HCT116 (cell line): ENCODE measurements at regions not wholly inside any gene's neighbourhood (a gene's known extent, or its start where the extent isn't known, plus 50 kb on each side); places are given as distances from the start of the nearest gene placed in this dataset.

Source experiments
- ATAC-seq: fragments of 200-7000 bp; cut with Tn5 transposase; 2 replicates; pipeline ENCODE4 v1.9.1; 2020; ENCODE audit warnings: mild to moderate bottlenecking, moderate library complexity
- BruUV-seq: library from RNA; stranded (reverse); fragments of 400-500 nt; replicated peaks from 2 replicates; lab custom pipeline; 2021; lab: Mats Ljungman, UMichigan
- CTCF ChIA-PET: fragments of 300-600 bp; sonication (Branson Sonifier 250); formaldehyde crosslinking; loops from one replicate; lab custom pipeline; 2021; ENCODE audit warnings: antibody characterized with exemption; lab: Charles Lee
- POLR2A ChIA-PET: fragments of 300-600, 350-600 bp; sonication (Branson Sonifier 250); formaldehyde crosslinking; loops from one replicate; lab custom pipeline; 2021; ENCODE audit warnings: antibody characterized with exemption; lab: Charles Lee
- RAD21 ChIA-PET, 2 experiments: fragments of 300-600 bp; sonication (Branson Sonifier 250); formaldehyde crosslinking; loops; one replicate each; lab custom pipeline; 2023; ENCODE audit warnings: low total read pairs in 2 of 2; ENCODE audit not compliant: uncharacterized antibody in 2 of 2, unreplicated experiment in 2 of 2, low non-redundant PET in 1 of 2; lab: Charles Lee
- DNase-seq: peaks from one replicate; pipeline ENCODE4 v3.0.0-alpha.2; 2010; ENCODE audit warnings: low read depth, low spot score
- H2AFZ ChIP-seq: fragments of 200-600 bp; shearing (Covaris generic), sonication (generic); 2 replicates; pipeline ENCODE4 v1.6.1; 2017; ENCODE audit warnings: low read depth, mixed run types, mixed read lengths, antibody characterized with exemption, low read length; ENCODE audit not compliant: poor library complexity, severe bottlenecking
- H3K27ac ChIP-seq: 2 replicates; pipeline ENCODE4 v1.5.1; 2012; ENCODE audit warnings: low read depth, low read length
- H3K27me3 ChIP-seq: fragments of 200-600 bp; sonication (generic); 2 replicates; pipeline ENCODE4 v1.6.1; 2016; ENCODE audit warnings: mixed run types, low read length, mixed read lengths; ENCODE audit not compliant: insufficient read depth
- H3K36me3 ChIP-seq, 2 experiments: fragments of 200-500 bp in 1 of 2; fragments of 200-600 bp in 1 of 2; sonication (Bioruptor generic) in 1 of 2; sonication (generic) in 1 of 2; 2 replicates each; pipeline versions ENCODE4 v1.5.1 to v1.6.1; 2014 to 2016; ENCODE audit warnings: low read length in 2 of 2, inconsistent platforms in 1 of 2, mixed read lengths in 1 of 2, mixed run types in 1 of 2; ENCODE audit not compliant: insufficient read depth in 2 of 2, control insufficient read depth in 1 of 2
- H3K4me1 ChIP-seq, 2 experiments: fragments of 200-600 bp in 1 of 2; sonication (generic) in 1 of 2; 2 replicates each; pipeline versions ENCODE4 v1.5.1 to v1.6.1; 2012 to 2017; ENCODE audit warnings: low read length in 2 of 2, inconsistent platforms in 1 of 2, mild to moderate bottlenecking in 1 of 2, mixed read lengths in 1 of 2, mixed run types in 1 of 2, moderate library complexity in 1 of 2; ENCODE audit not compliant: insufficient read depth in 2 of 2, control insufficient read depth in 1 of 2
- H3K4me2 ChIP-seq: fragments of 200-600 bp; sonication (generic); 2 replicates; pipeline ENCODE4 v1.6.1; 2017; ENCODE audit warnings: mixed run types, low read length, mixed read lengths
- H3K4me3 ChIP-seq, 2 experiments: fragments of 200-600 bp in 1 of 2; sonication (generic) in 1 of 2; replicated peaks in 1 of 2; 2 replicates each; pipeline ENCODE4 v1.5.1; 2011 to 2016; ENCODE audit warnings: low read length in 2 of 2, control low read depth in 1 of 2, low read depth in 1 of 2, mild to moderate bottlenecking in 1 of 2, mixed read lengths in 1 of 2, mixed run types in 1 of 2
- H3K79me2 ChIP-seq: fragments of 200-600 bp; sonication (generic); 2 replicates; pipeline ENCODE4 v1.6.1; 2017; ENCODE audit warnings: mild to moderate bottlenecking, mixed run types, low read length, moderate library complexity, mixed read lengths; ENCODE audit not compliant: insufficient read depth
- H3K9ac ChIP-seq: fragments of 200-600 bp; sonication (generic); 2 replicates; pipeline ENCODE4 v1.6.1; 2016; ENCODE audit warnings: low read length, mixed read lengths
- H3K9me2 ChIP-seq: fragments of 200-600 bp; sonication (generic), shearing (Covaris generic); 2 replicates; pipeline ENCODE4 v1.6.1; 2017; ENCODE audit warnings: mixed run types, mild to moderate bottlenecking, moderate library complexity; ENCODE audit not compliant: insufficient read depth
- H3K9me3 ChIP-seq, 2 experiments: fragments of 200-500 bp in 1 of 2; fragments of 200-600 bp in 1 of 2; sonication (Bioruptor generic) in 1 of 2; sonication (generic) in 1 of 2; 2 replicates each; pipeline ENCODE4 v1.6.1; 2014 to 2017; ENCODE audit warnings: low read length in 2 of 2, mixed read lengths in 2 of 2, inconsistent platforms in 1 of 2, low read depth in 1 of 2, mild to moderate bottlenecking in 1 of 2, mixed run types in 1 of 2, moderate library complexity in 1 of 2; ENCODE audit not compliant: control insufficient read depth in 1 of 2, insufficient read depth in 1 of 2
- H4K20me1 ChIP-seq: fragments of 200-600 bp; sonication (generic), shearing (Covaris generic); 2 replicates; pipeline ENCODE4 v1.6.1; 2017; ENCODE audit warnings: mixed run types, mild to moderate bottlenecking, moderate library complexity; ENCODE audit not compliant: insufficient read depth
- ATF3 ChIP-seq: IDR thresholded peaks from 2 replicates; pipeline ENCODE4 v1.6.1; 2012
- CBX3 ChIP-seq: IDR thresholded peaks from 2 replicates; pipeline ENCODE4 v1.6.1; 2012; ENCODE audit warnings: low read depth
- CEBPB ChIP-seq: IDR thresholded peaks from 2 replicates; pipeline ENCODE4 v1.6.1; 2012; ENCODE audit warnings: low read depth
- EGR1 ChIP-seq: IDR thresholded peaks from 2 replicates; pipeline ENCODE4 v1.6.1; 2012; ENCODE audit warnings: low read depth
- ELF1 ChIP-seq: IDR thresholded peaks from 2 replicates; pipeline ENCODE4 v1.6.1; 2012; ENCODE audit warnings: low read depth, borderline replicate concordance
- EZH2phosphoT487 ChIP-seq: fragments of 200-600 bp; IDR thresholded peaks from 2 replicates; pipeline ENCODE4 v1.6.1; 2018; ENCODE audit warnings: antibody characterized with exemption, borderline replicate concordance
- FOSL1 ChIP-seq: IDR thresholded peaks from 2 replicates; pipeline ENCODE4 v1.6.1; 2012; ENCODE audit warnings: low read depth
- JUND ChIP-seq: IDR thresholded peaks from 2 replicates; pipeline ENCODE4 v1.6.1; 2012
- POLR2A ChIP-seq: IDR thresholded peaks from 2 replicates; pipeline ENCODE4 v1.7.0; 2011; ENCODE audit warnings: borderline replicate concordance; ENCODE audit not compliant: insufficient read depth, insufficient read length; ENCODE audit errors: extremely low read depth
- POLR2AphosphoS5 ChIP-seq: IDR thresholded peaks from 2 replicates; pipeline ENCODE4 v1.6.1; 2011; ENCODE audit warnings: mild to moderate bottlenecking, low read depth, low read length, moderate library complexity
- SIN3A ChIP-seq: IDR thresholded peaks from 2 replicates; pipeline ENCODE4 v1.6.1; 2012; ENCODE audit warnings: low read depth
- SP1 ChIP-seq: IDR thresholded peaks from 2 replicates; pipeline ENCODE4 v1.6.1; 2012; ENCODE audit warnings: low read depth
- SRF ChIP-seq: IDR thresholded peaks from 2 replicates; pipeline ENCODE4 v1.6.1; 2012; ENCODE audit warnings: low read depth
- TCF7L2 ChIP-seq: IDR thresholded peaks from 2 replicates; pipeline ENCODE4 v1.7.0; 2011; ENCODE audit warnings: borderline replicate concordance, inconsistent platforms; ENCODE audit not compliant: insufficient read depth, insufficient read length; ENCODE audit errors: extremely low read depth
- ZFX ChIP-seq: fragments of 450-650 bp; IDR thresholded peaks from 2 replicates; pipeline ENCODE4 v1.6.1; 2017
- ZNF274 ChIP-seq: fragments of 200-500 bp; sonication (Bioruptor generic); IDR thresholded peaks from 2 replicates; pipeline ENCODE4 v1.6.1; 2014; ENCODE audit warnings: mild to moderate bottlenecking, low read depth, low read length, inconsistent platforms
- intact Hi-C: fragments of 100-400 bp; cut with micrococcal nuclease; formaldehyde crosslinking; loops from 2 replicates; pipeline ENCODE4 v1.10.0; 2022
- TF ChIP-seq, protein P1 (sequence below): IDR thresholded peaks from 2 replicates; pipeline ENCODE4 v1.6.1; 2011; ENCODE audit warnings: mild to moderate bottlenecking, low read length, moderate library complexity; ENCODE audit not compliant: insufficient replicate concordance; ENCODE audit errors: extremely low read depth
- TF ChIP-seq, protein P2 (sequence below), 3 experiments: fragments of 200-600 bp in 1 of 3; sonication (generic) in 1 of 3; IDR thresholded peaks in 2 of 3; conservative IDR thresholded peaks in 1 of 3; 2 replicates each; pipeline ENCODE4 v1.5.1; 2012 to 2017; ENCODE audit warnings: low read depth in 2 of 3, low read length in 2 of 3, antibody characterized with exemption in 1 of 3, borderline replicate concordance in 1 of 3, control low read depth in 1 of 3, mild to moderate bottlenecking in 1 of 3, mixed read lengths in 1 of 3, mixed run types in 1 of 3, moderate library complexity in 1 of 3; ENCODE audit not compliant: insufficient read depth in 1 of 3
- TF ChIP-seq, protein P3 (sequence below): IDR thresholded peaks from 2 replicates; pipeline ENCODE4 v1.6.1; 2012

- H3K9ac ChIP-seq: no peak overlapping the region
- DNase-seq (no peak), ATAC-seq (no peak)
- H3K4me3 ChIP-seq: no peak overlapping the region
- ChIA-PET CTCF (no interaction called here), RAD21 (no interaction called here), POLR2A (no interaction called here)
- H3K79me2 ChIP-seq: no peaks in the 10 kb centered on the region
- no peaks in the 10 kb centered on the region for H4K20me1 ChIP-seq
- intact Hi-C loops: no loop called here
- H3K36me3 ChIP-seq: no peaks in the 10 kb centered on the region; a peak in 1 of 4 replicates
- no peaks in the 10 kb centered on the region for H3K27me3 ChIP-seq
- no peaks in the 10 kb centered on the region for H3K4me1 ChIP-seq
- no peak overlapping the region for H2AFZ ChIP-seq
- no peak for TF ChIP-seq ATF3
- TF ChIP-seq POLR2A: no peak
- no peak for TF ChIP-seq CEBPB
- no peak for TF ChIP-seq ZFX
- no peak for TF ChIP-seq EGR1
- no peak for TF ChIP-seq TCF7L2
- no peaks in the 10 kb centered on the region for H3K9me3 ChIP-seq
- no peaks in the 10 kb centered on the region for H3K9me2 ChIP-seq
- no peak overlapping the region for H3K4me2 ChIP-seq
- no TSS peak for BruUV-seq
- no peak overlapping the region for H3K27ac ChIP-seq
These were observed 290.1 kb upstream of the SATB1 start for GRCh38 chr3:18715208-18715607.

- Histone ChIP-seq H4K20me1 (no peaks in the 10 kb centered on the region), H2AFZ (no peak overlapping the region), H3K4me3 (no peak overlapping the region), H3K4me2 (no peak overlapping the region), H3K4me1 (no peaks in the 10 kb centered on the region), H3K27me3 (no peaks in the 10 kb centered on the region), H3K79me2 (no peaks in the 10 kb centered on the region), H3K9me3 (no peaks in the 10 kb centered on the region), H3K9ac (no peak overlapping the region), H3K36me3 (no peaks in the 10 kb centered on the region), H3K9me2 (no peaks in the 10 kb centered on the region), H3K27ac (no peak overlapping the region)
- no peak for DNase-seq
- ChIA-PET POLR2A (no interaction called here), RAD21 (no interaction called here), CTCF (no interaction called here)
- no peak for ATAC-seq
- no TSS peak for BruUV-seq
- intact Hi-C loops: no loop called here
- TF ChIP-seq SP1: no peak
- TF ChIP-seq, protein P1, sequence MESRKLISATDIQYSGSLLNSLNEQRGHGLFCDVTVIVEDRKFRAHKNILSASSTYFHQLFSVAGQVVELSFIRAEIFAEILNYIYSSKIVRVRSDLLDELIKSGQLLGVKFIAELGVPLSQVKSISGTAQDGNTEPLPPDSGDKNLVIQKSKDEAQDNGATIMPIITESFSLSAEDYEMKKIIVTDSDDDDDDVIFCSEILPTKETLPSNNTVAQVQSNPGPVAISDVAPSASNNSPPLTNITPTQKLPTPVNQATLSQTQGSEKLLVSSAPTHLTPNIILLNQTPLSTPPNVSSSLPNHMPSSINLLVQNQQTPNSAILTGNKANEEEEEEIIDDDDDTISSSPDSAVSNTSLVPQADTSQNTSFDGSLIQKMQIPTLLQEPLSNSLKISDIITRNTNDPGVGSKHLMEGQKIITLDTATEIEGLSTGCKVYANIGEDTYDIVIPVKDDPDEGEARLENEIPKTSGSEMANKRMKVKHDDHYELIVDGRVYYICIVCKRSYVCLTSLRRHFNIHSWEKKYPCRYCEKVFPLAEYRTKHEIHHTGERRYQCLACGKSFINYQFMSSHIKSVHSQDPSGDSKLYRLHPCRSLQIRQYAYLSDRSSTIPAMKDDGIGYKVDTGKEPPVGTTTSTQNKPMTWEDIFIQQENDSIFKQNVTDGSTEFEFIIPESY: no peak
- no peak for TF ChIP-seq SIN3A
- TF ChIP-seq CBX3: no peak
- no peak for TF ChIP-seq ELF1
- TF ChIP-seq EZH2phosphoT487: no peak
- TF ChIP-seq POLR2AphosphoS5: no peak
- TF ChIP-seq, protein P2, sequence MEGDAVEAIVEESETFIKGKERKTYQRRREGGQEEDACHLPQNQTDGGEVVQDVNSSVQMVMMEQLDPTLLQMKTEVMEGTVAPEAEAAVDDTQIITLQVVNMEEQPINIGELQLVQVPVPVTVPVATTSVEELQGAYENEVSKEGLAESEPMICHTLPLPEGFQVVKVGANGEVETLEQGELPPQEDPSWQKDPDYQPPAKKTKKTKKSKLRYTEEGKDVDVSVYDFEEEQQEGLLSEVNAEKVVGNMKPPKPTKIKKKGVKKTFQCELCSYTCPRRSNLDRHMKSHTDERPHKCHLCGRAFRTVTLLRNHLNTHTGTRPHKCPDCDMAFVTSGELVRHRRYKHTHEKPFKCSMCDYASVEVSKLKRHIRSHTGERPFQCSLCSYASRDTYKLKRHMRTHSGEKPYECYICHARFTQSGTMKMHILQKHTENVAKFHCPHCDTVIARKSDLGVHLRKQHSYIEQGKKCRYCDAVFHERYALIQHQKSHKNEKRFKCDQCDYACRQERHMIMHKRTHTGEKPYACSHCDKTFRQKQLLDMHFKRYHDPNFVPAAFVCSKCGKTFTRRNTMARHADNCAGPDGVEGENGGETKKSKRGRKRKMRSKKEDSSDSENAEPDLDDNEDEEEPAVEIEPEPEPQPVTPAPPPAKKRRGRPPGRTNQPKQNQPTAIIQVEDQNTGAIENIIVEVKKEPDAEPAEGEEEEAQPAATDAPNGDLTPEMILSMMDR (IDR thresholded peaks at IDR 0.05 in 2 of 3, conservative IDR thresholded peaks at IDR 0.05 in 1 of 3; ENCODE audit: borderline replicate concordance in 1 of 3, insufficient read depth in 1 of 3, low read depth in 2 of 3, low read length in 2 of 3): no peak
- no peak for TF ChIP-seq POLR2A
- TF ChIP-seq FOSL1: no peak
- no peak for TF ChIP-seq ZNF274
- TF ChIP-seq ZFX: no peak
- TF ChIP-seq SRF: no peak
- TF ChIP-seq, protein P3, sequence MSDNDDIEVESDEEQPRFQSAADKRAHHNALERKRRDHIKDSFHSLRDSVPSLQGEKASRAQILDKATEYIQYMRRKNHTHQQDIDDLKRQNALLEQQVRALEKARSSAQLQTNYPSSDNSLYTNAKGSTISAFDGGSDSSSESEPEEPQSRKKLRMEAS: no peak
- TF ChIP-seq JUND: no peak
- TF ChIP-seq CEBPB: no peak
- no peak for TF ChIP-seq TCF7L2
These were observed 288.4 kb upstream of the SATB1 start for GRCh38 chr3:18713577-18713951.
